C4-2B (cell line): ENCODE measurements at regions not wholly inside any gene's neighbourhood (a gene's known extent, or its start where the extent isn't known, plus 50 kb on each side); places are given as distances from the start of the nearest gene placed in this dataset.

ENCODE experiments used
- ZFX ChIP-seq: fragments of 450-650 bp; IDR thresholded peaks from 2 replicates; pipeline ENCODE4 v1.6.1; 2017
- TF ChIP-seq, protein P1 (sequence below): fragments of 450-650 bp; conservative IDR thresholded peaks from 2 replicates; pipeline ENCODE4 v1.5.1; 2017; ENCODE audit warnings: mild to moderate bottlenecking

DNA sequence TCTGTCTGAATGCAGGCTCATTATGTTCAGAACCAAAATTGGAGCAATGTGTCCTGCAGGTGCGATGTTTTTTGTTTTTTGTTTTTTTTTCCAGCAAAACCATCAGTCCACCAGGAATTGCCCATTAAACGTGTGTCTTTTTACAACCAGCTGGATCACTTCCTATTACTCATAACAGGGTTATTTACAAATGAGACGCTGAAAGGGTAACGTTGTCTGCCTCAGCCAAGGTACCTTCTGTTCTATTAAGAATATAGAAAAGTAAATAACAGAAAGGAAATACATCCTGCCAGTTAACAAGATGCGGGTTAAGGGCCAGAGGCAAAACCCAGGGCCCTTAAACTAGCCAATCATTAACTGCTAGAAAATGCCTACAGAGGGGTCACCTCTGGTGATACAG, 590.4 kb downstream of the TBC1D4 start:
- TF ChIP-seq, protein P1, sequence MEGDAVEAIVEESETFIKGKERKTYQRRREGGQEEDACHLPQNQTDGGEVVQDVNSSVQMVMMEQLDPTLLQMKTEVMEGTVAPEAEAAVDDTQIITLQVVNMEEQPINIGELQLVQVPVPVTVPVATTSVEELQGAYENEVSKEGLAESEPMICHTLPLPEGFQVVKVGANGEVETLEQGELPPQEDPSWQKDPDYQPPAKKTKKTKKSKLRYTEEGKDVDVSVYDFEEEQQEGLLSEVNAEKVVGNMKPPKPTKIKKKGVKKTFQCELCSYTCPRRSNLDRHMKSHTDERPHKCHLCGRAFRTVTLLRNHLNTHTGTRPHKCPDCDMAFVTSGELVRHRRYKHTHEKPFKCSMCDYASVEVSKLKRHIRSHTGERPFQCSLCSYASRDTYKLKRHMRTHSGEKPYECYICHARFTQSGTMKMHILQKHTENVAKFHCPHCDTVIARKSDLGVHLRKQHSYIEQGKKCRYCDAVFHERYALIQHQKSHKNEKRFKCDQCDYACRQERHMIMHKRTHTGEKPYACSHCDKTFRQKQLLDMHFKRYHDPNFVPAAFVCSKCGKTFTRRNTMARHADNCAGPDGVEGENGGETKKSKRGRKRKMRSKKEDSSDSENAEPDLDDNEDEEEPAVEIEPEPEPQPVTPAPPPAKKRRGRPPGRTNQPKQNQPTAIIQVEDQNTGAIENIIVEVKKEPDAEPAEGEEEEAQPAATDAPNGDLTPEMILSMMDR, result no peak
- no peak for TF ChIP-seq ZFX
